ENCODE measurements at regions not wholly inside any gene's neighbourhood (a gene's known extent, or its start where the extent isn't known, plus 50 kb on each side); places are given as distances from the start of the nearest gene placed in this dataset.

GRCh38 chr18:39622431-39622830 is 2056.8 kb upstream of the CELF4 start:
- no peaks in the 10 kb centered on the region for H3K4me1 ChIP-seq (ENCODE audit: control insufficient read depth in 1 of 2, low read depth in 2 of 2)
- no peaks in the 10 kb centered on the region for H3K27me3 ChIP-seq (replicated peaks; ENCODE audit: insufficient read depth)

GRCh38 chr18:39620551-39621168 is 2055.1 kb upstream of the CELF4 start:
- Histone ChIP-seq H3K27me3 (replicated peaks; ENCODE audit: insufficient read depth) (no peaks in the 10 kb centered on the region), H3K36me3 (no peaks in the 10 kb centered on the region), H3K4me1 (ENCODE audit: control insufficient read depth in 1 of 2, low read depth in 2 of 2) (no peaks in the 10 kb centered on the region), H3K27ac (no peak overlapping the region), H3K9me3 (no peaks in the 10 kb centered on the region), H3K4me3 (no peak overlapping the region)
- ATAC-seq (ENCODE audit: insufficient number of reproducible peaks, low FRiP score, low read depth): no peak
- TF ChIP-seq, protein P1, sequence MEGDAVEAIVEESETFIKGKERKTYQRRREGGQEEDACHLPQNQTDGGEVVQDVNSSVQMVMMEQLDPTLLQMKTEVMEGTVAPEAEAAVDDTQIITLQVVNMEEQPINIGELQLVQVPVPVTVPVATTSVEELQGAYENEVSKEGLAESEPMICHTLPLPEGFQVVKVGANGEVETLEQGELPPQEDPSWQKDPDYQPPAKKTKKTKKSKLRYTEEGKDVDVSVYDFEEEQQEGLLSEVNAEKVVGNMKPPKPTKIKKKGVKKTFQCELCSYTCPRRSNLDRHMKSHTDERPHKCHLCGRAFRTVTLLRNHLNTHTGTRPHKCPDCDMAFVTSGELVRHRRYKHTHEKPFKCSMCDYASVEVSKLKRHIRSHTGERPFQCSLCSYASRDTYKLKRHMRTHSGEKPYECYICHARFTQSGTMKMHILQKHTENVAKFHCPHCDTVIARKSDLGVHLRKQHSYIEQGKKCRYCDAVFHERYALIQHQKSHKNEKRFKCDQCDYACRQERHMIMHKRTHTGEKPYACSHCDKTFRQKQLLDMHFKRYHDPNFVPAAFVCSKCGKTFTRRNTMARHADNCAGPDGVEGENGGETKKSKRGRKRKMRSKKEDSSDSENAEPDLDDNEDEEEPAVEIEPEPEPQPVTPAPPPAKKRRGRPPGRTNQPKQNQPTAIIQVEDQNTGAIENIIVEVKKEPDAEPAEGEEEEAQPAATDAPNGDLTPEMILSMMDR (IDR thresholded peaks at IDR 0.05): no peak
- DNase-seq (ENCODE audit: low spot score): no peak

More at GRCh38 chr18:39622431-39622830, 2056.8 kb upstream of the CELF4 start:
- Histone ChIP-seq H3K27ac (no peak overlapping the region), H3K36me3 (no peaks in the 10 kb centered on the region), H3K9me3 (no peaks in the 10 kb centered on the region), H3K4me3 (no peak overlapping the region)
- DNase-seq (ENCODE audit: low spot score): no peak
- no peak for ATAC-seq (ENCODE audit: insufficient number of reproducible peaks, low FRiP score, low read depth)
- TF ChIP-seq, protein P1 (IDR thresholded peaks at IDR 0.05): no peak

- TF ChIP-seq, protein P1 (IDR thresholded peaks at IDR 0.05): no peak
- Histone ChIP-seq H3K4me1 (ENCODE audit: control insufficient read depth in 1 of 2, low read depth in 2 of 2) (no peaks in the 10 kb centered on the region), H3K36me3 (no peaks in the 10 kb centered on the region), H3K9me3 (no peaks in the 10 kb centered on the region), H3K27me3 (replicated peaks; ENCODE audit: insufficient read depth) (no peaks in the 10 kb centered on the region), H3K4me3 (no peak overlapping the region), H3K27ac (no peak overlapping the region)
- DNase-seq (ENCODE audit: low spot score) (no peak), ATAC-seq (ENCODE audit: insufficient number of reproducible peaks, low FRiP score, low read depth) (no peak)
Observed at GRCh38 chr18:39618265-39619003, 2052.8 kb upstream of the CELF4 start.

DNA sequence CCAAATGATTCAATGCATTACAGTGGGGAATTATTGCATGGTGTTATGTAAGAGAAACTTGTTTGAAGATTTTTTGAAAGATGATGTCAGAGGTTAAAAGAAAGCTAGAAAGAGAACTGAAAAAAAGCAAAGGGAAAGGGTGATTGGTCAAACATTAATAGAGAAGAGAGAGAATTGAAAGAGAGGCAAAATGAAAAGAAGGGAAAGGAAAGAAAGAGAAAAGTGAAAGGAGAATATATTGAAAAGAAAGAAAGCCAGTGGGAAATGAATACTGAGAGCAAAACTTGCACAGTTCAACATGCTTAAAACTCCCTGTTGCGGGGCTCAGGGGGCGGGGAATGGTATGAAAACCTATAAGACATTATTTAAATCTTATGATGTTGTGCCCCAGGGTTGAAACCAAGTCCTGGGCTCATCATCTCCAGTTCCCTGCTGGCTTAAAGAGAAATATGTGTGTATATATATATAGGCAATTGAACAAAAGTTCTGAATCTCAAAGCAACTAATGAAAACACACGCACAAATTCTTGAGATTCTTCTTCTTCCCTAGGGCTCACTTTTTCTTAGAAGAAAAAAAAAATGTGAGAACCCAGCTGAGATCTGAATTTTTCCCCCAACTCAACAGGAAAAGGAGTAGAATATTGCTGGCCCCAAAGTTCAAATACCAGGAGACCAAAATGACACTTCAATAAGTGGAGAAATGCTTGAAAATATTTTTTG is 2045.9 kb upstream of the CELF4 start:
- Histone ChIP-seq H3K36me3 (no peaks in the 10 kb centered on the region), H3K27ac (no peak overlapping the region), H3K27me3 (replicated peaks; ENCODE audit: insufficient read depth) (no peaks in the 10 kb centered on the region), H3K4me1 (ENCODE audit: control insufficient read depth in 1 of 2, low read depth in 2 of 2) (no peaks in the 10 kb centered on the region), H3K4me3 (no peak overlapping the region), H3K9me3 (no peaks in the 10 kb centered on the region)
- TF ChIP-seq, protein P1 (IDR thresholded peaks at IDR 0.05): no peak
- DNase-seq (ENCODE audit: low spot score) (no peak), ATAC-seq (ENCODE audit: insufficient number of reproducible peaks, low FRiP score, low read depth) (no peak)

DNA sequence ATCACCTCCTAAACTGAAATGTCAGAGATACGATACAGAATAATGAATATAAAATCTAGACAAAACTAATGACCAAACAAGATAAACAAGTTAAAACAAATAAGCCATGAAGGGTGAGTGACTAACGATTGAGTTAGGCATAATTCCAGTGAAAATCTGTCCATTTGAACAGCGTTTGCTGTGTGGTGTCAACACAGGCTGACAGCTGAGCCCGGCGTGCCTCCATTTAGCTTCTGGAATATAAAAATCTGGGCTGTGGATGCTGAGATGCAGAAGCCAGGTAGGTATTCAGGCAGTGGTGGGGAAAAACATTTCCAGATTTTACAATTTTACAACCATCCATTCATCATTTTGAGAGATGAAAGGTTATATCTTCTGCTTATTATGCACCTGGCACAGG is 2041.4 kb upstream of the CELF4 start:
- Histone ChIP-seq H3K36me3 (no peaks in the 10 kb centered on the region), H3K4me1 (ENCODE audit: control insufficient read depth in 1 of 2, low read depth in 2 of 2) (no peaks in the 10 kb centered on the region), H3K4me3 (no peak overlapping the region), H3K9me3 (no peaks in the 10 kb centered on the region), H3K27ac (no peak overlapping the region), H3K27me3 (replicated peaks; ENCODE audit: insufficient read depth) (no peaks in the 10 kb centered on the region)
- ATAC-seq (ENCODE audit: insufficient number of reproducible peaks, low FRiP score, low read depth) (no peak), DNase-seq (ENCODE audit: low spot score) (no peak)
- TF ChIP-seq, protein P1 (IDR thresholded peaks at IDR 0.05): no peak
